ENCODE measurements at regions not wholly inside any gene's neighbourhood (a gene's known extent, or its start where the extent isn't known, plus 50 kb on each side); places are given as distances from the start of the nearest gene placed in this dataset.

- Histone ChIP-seq H3K4me2 (ENCODE audit: insufficient read depth, low read length) (no peak overlapping the region), H3K9me1 (replicated peaks; ENCODE audit: control insufficient read depth, extremely low read depth, insufficient read depth, low read length) (no peaks in the 10 kb centered on the region), H3K4me1 (ENCODE audit: control insufficient read depth, extremely low read depth, insufficient read depth, low read length) (no peaks in the 10 kb centered on the region), H4K20me1 (replicated peaks; ENCODE audit: control insufficient read depth, extremely low read depth, insufficient read depth, low read length) (no peaks in the 10 kb centered on the region), H2AFZ (ENCODE audit: low read depth, low read length) (no peak overlapping the region), H3K79me2 (ENCODE audit: control insufficient read depth, insufficient read depth, low read length) (no peaks in the 10 kb centered on the region), H3K9me3 (replicated peaks; ENCODE audit: control insufficient read depth, insufficient read depth, low read length) (no peaks in the 10 kb centered on the region), H3K9ac (replicated peaks; ENCODE audit: extremely low read depth, insufficient read depth, low read length) (no peak overlapping the region), H3K27me3 (ENCODE audit: control insufficient read depth in 2 of 2, insufficient read depth in 2 of 2, low read length in 2 of 2) (no peaks in the 10 kb centered on the region), H3K4me3 (replicated peaks in 1 of 3; ENCODE audit: insufficient read depth in 1 of 3, low read depth in 1 of 3, low read length in 3 of 3) (no peak overlapping the region), H3K36me3 (ENCODE audit: control insufficient read depth in 2 of 2, extremely low read depth in 1 of 2, insufficient read depth in 2 of 2, low read length in 2 of 2) (no peaks in the 10 kb centered on the region), H3K27ac (ENCODE audit: insufficient read depth, low read depth, low read length) (no peak overlapping the region)
- dilution Hi-C loops (cut with MboI; ENCODE audit: extremely low pct_ligation_motif_present, low sequenced_read_pairs) = no loop called here
- BruUV-seq (replicated peaks) = no TSS peak
- TF ChIP-seq POLR2A (IDR thresholded peaks at IDR 0.05; ENCODE audit: low read depth, low read length) (no peak), FOS (IDR thresholded peaks at IDR 0.05; ENCODE audit: borderline replicate concordance, insufficient read depth, low read length) (no peak), JUN (IDR thresholded peaks at IDR 0.05; ENCODE audit: borderline replicate concordance, insufficient read depth, insufficient read length, low read depth) (no peak), GATA2 (IDR thresholded peaks at IDR 0.05; ENCODE audit: insufficient read depth, insufficient read length, low read depth, low read length) (no peak), EZH2 (IDR thresholded peaks at IDR 0.05; ENCODE audit: borderline replicate concordance, low read depth, low read length, severe bottlenecking) (no peak), CTCF (IDR thresholded peaks at IDR 0.05; ENCODE audit: extremely low read depth in 1 of 2, insufficient read depth in 1 of 2, low read depth in 1 of 2, low read length in 2 of 2) (no peak), POLR2AphosphoS5 (IDR thresholded peaks at IDR 0.05; ENCODE audit: insufficient read depth, low read depth, low read length) (no peak), MAX (IDR thresholded peaks at IDR 0.05; ENCODE audit: insufficient read depth, insufficient read length) (no peak)
- ChIA-PET POLR2A (no interaction called here), CTCF (no interaction called here)
- DNase-seq (ENCODE audit: low read depth, low spot score) (no peak), FAIRE-seq (no peak)
- intact Hi-C loops (cut with micrococcal nuclease) = no loop called here
These were observed 262.5 kb downstream of the PSAT1 start for GRCh38 chr9:78559449-78559885.
